Left renal pelvis (tissue), 4 donors: ENCODE measurements at regions not wholly inside any gene's neighbourhood (a gene's known extent, or its start where the extent isn't known, plus 50 kb on each side); places are given as distances from the start of the nearest gene placed in this dataset.

Experiments
- DNase-seq, 4 donors: peaks; one replicate each; pipeline ENCODE4 v3.0.0-alpha.2; 2013; ENCODE audit warnings: low read depth in 4 of 4, low spot score in 3 of 4

GRCh38 chr3:124611520-124611919 is 118.7 kb upstream of the UMPS start:
- DNase-seq: no peak

GRCh38 chr3:124615896-124616543 is 114.2 kb upstream of the UMPS start:
- DNase-seq: no peak

- DNase-seq: no peak
Measured at GRCh38 chr3:124617177-124617576, 113.1 kb upstream of the UMPS start.

- DNase-seq: no peak
Measured at GRCh38 chr3:124619887-124620599, 110.2 kb upstream of the UMPS start.

- DNase-seq: no peak
Measured at GRCh38 chr3:124620600-124621063, 109.6 kb upstream of the UMPS start.

GRCh38 chr3:124621498-124621897 is 108.8 kb upstream of the UMPS start:
- DNase-seq: no peak

GRCh38 chr3:124625074-124625473 is 105.2 kb upstream of the UMPS start:
- no peak for DNase-seq

- DNase-seq: no peak
Measured at GRCh38 chr3:124627501-124627908, 102.7 kb upstream of the UMPS start.

- no peak for DNase-seq
Measured at GRCh38 chr3:124628863-124629262, 101.4 kb upstream of the UMPS start.

GRCh38 chr3:124629497-124629896 is 100.8 kb upstream of the UMPS start:
- no peak for DNase-seq

GRCh38 chr3:124630960-124631359 is 99.3 kb upstream of the UMPS start:
- DNase-seq: no peak

- no peak for DNase-seq
Measured at GRCh38 chr3:124631727-124632126, 98.5 kb upstream of the UMPS start.

- no peak for DNase-seq
Measured at GRCh38 chr3:124632566-124633140, 97.6 kb upstream of the UMPS start.

GRCh38 chr3:124633524-124633923 is 96.7 kb upstream of the UMPS start:
- DNase-seq: no peak

- no peak for DNase-seq
Measured at GRCh38 chr3:124634210-124635168, 95.8 kb upstream of the UMPS start.

GRCh38 chr3:124635169-124635539 is 95.1 kb upstream of the UMPS start:
- no peak for DNase-seq

GRCh38 chr3:124636101-124636862 is 94.0 kb upstream of the UMPS start:
- DNase-seq: no peak

- no peak for DNase-seq
Measured at GRCh38 chr3:124636863-124637296, 93.4 kb upstream of the UMPS start.

- no peak for DNase-seq
Measured at GRCh38 chr3:124639406-124640237, 90.6 kb upstream of the UMPS start.
